MG63 (cell line): ENCODE measurements at regions not wholly inside any gene's neighbourhood (a gene's known extent, or its start where the extent isn't known, plus 50 kb on each side); places are given as distances from the start of the nearest gene placed in this dataset.
"Not testable (repeated sequence)": the region's sequence is repeated elsewhere in the genome, so short reads cannot be mapped to it uniquely, and the experiment has no call there.

Experiments used
- DNase-seq: peaks from one replicate; pipeline ENCODE4 v3.0.0-alpha.2; 2020
- H3K27me3 ChIP-seq: fragments of 250-450 bp; sonication (Bioruptor Pico); 2 replicates; pipeline ENCODE4 v1.5.1; 2020; ENCODE audit warnings: mild to moderate bottlenecking, moderate library complexity
- H3K36me3 ChIP-seq: fragments of 250-450 bp; sonication (Bioruptor Pico); 2 replicates; pipeline ENCODE4 v1.5.1; 2020; ENCODE audit warnings: mild to moderate bottlenecking, moderate library complexity
- H3K4me3 ChIP-seq: fragments of 250-450 bp; sonication (Bioruptor Pico); 2 replicates; pipeline ENCODE4 v1.5.1; 2020; ENCODE audit warnings: mild to moderate bottlenecking, moderate library complexity
- H3K9me3 ChIP-seq: fragments of 250-450 bp; sonication (Bioruptor Pico); 2 replicates; pipeline ENCODE4 v1.5.1; 2020; ENCODE audit warnings: mild to moderate bottlenecking, moderate library complexity

- Histone ChIP-seq H3K4me3 (0 out of 2 replicates have a peak overlapping the region, but pooled peaks have one; percentile 14), H3K9me3 (no peaks in the 10 kb centered on the region), H3K27me3 (peaks cover 24% of the 10 kb centered on the region), H3K36me3 (no peaks in the 10 kb centered on the region)
- peak; percentile 8 for DNase-seq
Observed at GRCh38 chr2:131425231-131425941, 50.5 kb upstream of the TUBA3D start.

GRCh38 chr2:131424605-131425114 lies 51.3 kb upstream of the TUBA3D start:
- not testable (repeated sequence) for H3K9me3 ChIP-seq, H3K4me3 ChIP-seq, H3K36me3 ChIP-seq, DNase-seq
- H3K27me3 ChIP-seq, result peaks cover 21% of the 10 kb centered on the region

DNA sequence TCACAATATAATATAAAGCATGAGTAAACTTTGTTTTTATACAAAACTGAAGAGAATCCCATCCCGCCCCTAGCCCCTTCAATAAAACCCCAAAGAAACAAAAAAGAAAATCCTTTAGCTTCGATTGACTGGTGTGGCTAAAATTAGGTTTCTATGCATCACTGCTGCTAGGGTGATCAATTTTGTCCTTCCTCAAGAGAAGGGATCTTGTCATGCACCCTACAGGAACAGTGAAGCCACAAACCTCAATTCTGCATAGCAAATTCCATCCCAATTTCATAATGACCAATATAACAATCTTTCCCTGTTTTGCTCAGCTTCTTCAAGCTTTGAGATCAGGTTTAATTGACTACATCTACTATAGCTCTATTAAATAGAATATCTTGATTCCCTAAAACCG lies 55.2 kb upstream of the TUBA3D start:
- not testable (repeated sequence) for H3K4me3 ChIP-seq, H3K9me3 ChIP-seq, DNase-seq, H3K36me3 ChIP-seq, H3K27me3 ChIP-seq

- H3K27me3 ChIP-seq, result no peaks in the 10 kb centered on the region; the same call in 1 of the 2 replicates
- DNase-seq, result no peak
- no peak overlapping the region for H3K4me3 ChIP-seq
- no peaks in the 10 kb centered on the region for H3K9me3 ChIP-seq
- H3K36me3 ChIP-seq, result no peaks in the 10 kb centered on the region
Observed at GRCh38 chr2:131419441-131419840, 55.5 kb upstream of the RAB6D start.

GRCh38 chr2:131418625-131419024 lies 54.7 kb upstream of the RAB6D start:
- no peak for DNase-seq
- no peak overlapping the region for H3K4me3 ChIP-seq

GRCh38 chr2:131417886-131418285 lies 53.9 kb upstream of the RAB6D start:
- DNase-seq, result no peak
- H3K4me3 ChIP-seq, result no peak overlapping the region
- no peaks in the 10 kb centered on the region for H3K9me3 ChIP-seq
- H3K36me3 ChIP-seq, result no peaks in the 10 kb centered on the region
- no peaks in the 10 kb centered on the region for H3K27me3 ChIP-seq

More at GRCh38 chr2:131418625-131419024, 54.7 kb upstream of the RAB6D start:
- H3K9me3 ChIP-seq, result no peaks in the 10 kb centered on the region
- H3K36me3 ChIP-seq, result no peaks in the 10 kb centered on the region
- H3K27me3 ChIP-seq, result no peaks in the 10 kb centered on the region

GRCh38 chr2:131413785-131414184 lies 49.8 kb upstream of the RAB6D start:
- H3K36me3 ChIP-seq, result no peaks in the 10 kb centered on the region
- no peak for DNase-seq
- H3K4me3 ChIP-seq, result no peak overlapping the region
- H3K27me3 ChIP-seq, result no peaks in the 10 kb centered on the region
- H3K9me3 ChIP-seq, result no peaks in the 10 kb centered on the region
